K562 (cell line): ENCODE measurements at regions not wholly inside any gene's neighbourhood (a gene's known extent, or its start where the extent isn't known, plus 50 kb on each side); places are given as distances from the start of the nearest gene placed in this dataset.

Experiments used
- CHD7 ChIP-seq: fragments of 200-600 bp; sonication (generic); IDR thresholded peaks from one replicate; pipeline ENCODE4 v1.6.1; 2012; ENCODE audit warnings: mild to moderate bottlenecking, low read depth, low read length, inconsistent platforms
- HDAC2 ChIP-seq: fragments of 450-650 bp; IDR thresholded peaks from 2 replicates; pipeline ENCODE4 v1.6.1; 2016; ENCODE audit warnings: mild to moderate bottlenecking
- HDAC6 ChIP-seq: IDR thresholded peaks from 2 replicates; pipeline ENCODE4 v1.6.1; 2012; ENCODE audit warnings: low read depth, mild to moderate bottlenecking, control low read depth, inconsistent platforms, low read length, moderate library complexity
- HOMEZ ChIP-seq: fragments of 250-450 bp; sonication (Bioruptor Pico); IDR thresholded peaks from 2 replicates; pipeline ENCODE4 v1.4.0; 2020; ENCODE audit warnings: mild to moderate bottlenecking, moderate library complexity
- JUN ChIP-seq, 2 experiments: sonication (generic) in 1 of 2; formaldehyde crosslinking in 1 of 2; IDR thresholded peaks; 2 replicates each; pipeline versions ENCODE4 v1.6.1 to v1.8.0; 2012 to 2022; ENCODE audit warnings: borderline replicate concordance in 2 of 2, mild to moderate bottlenecking in 2 of 2, improper control_type of control experiment in 1 of 2, low read depth in 1 of 2, low read length in 1 of 2, missing genetic modification reagents in 1 of 2
- MAFF ChIP-seq: IDR thresholded peaks from 2 replicates; pipeline ENCODE4 v1.6.1; 2012; ENCODE audit warnings: low read length, improper control_type of control experiment
- MCM2 ChIP-seq: fragments of 450-650 bp; IDR thresholded peaks from 2 replicates; pipeline ENCODE4 v1.6.1; 2017; ENCODE audit warnings: low read depth, mild to moderate bottlenecking
- RB1 ChIP-seq: fragments of 450-650 bp; IDR thresholded peaks from 2 replicates; pipeline ENCODE4 v1.6.1; 2017; ENCODE audit warnings: low read depth, mild to moderate bottlenecking
- SP2 ChIP-seq: IDR thresholded peaks from 2 replicates; pipeline ENCODE4 v1.6.1; 2011; ENCODE audit warnings: mild to moderate bottlenecking, low read depth, low read length, moderate library complexity; ENCODE audit not compliant: poor library complexity, severe bottlenecking; ENCODE audit errors: extremely low read depth
- TCF15 ChIP-seq: fragments of 250-450 bp; sonication (Bioruptor Pico); IDR thresholded peaks from 2 replicates; pipeline ENCODE4 v1.8.0; 2022; ENCODE audit warnings: moderate library complexity, mild to moderate bottlenecking, inconsistent platforms
- TEAD4 ChIP-seq, 2 experiments: sonication (generic) in 1 of 2; formaldehyde crosslinking in 1 of 2; IDR thresholded peaks; 2 replicates each; pipeline versions ENCODE4 v1.6.1 to v1.8.0; 2012 to 2022; ENCODE audit warnings: borderline replicate concordance in 1 of 2, inconsistent platforms in 1 of 2, low read length in 1 of 2, mild to moderate bottlenecking in 1 of 2, missing genetic modification reagents in 1 of 2
- ZNF449 ChIP-seq: fragments of 250-450 bp; sonication (Bioruptor Pico); IDR thresholded peaks from 2 replicates; pipeline ENCODE4 v1.8.0; 2022; ENCODE audit warnings: moderate library complexity, mild to moderate bottlenecking, inconsistent platforms

- no peak for TF ChIP-seq CHD7
- TF ChIP-seq JUN (IDR thresholded peaks at IDR 0.05; ENCODE audit: borderline replicate concordance, low read depth, low read length): no peak
- no peak for TF ChIP-seq JUN (CRISPR knock-in tag; IDR thresholded peaks at IDR 0.05; ENCODE audit: borderline replicate concordance)
- no peak for TF ChIP-seq HDAC6
- no peak for TF ChIP-seq RB1
- no peak for TF ChIP-seq SP2
- TF ChIP-seq MCM2: no peak
- no peak for TF ChIP-seq HOMEZ (CRISPR knock-in tag)
- peak; percentile 56; the same call in 1 of the 2 replicates for TF ChIP-seq HDAC2
- TF ChIP-seq ZNF449: no peak
- peak; percentile 60 for TF ChIP-seq TEAD4 (IDR thresholded peaks at IDR 0.05; ENCODE audit: low read length)
- no peak for TF ChIP-seq TEAD4 (CRISPR knock-in tag; IDR thresholded peaks at IDR 0.05; ENCODE audit: borderline replicate concordance)
- no peak for TF ChIP-seq TCF15 (CRISPR knock-in tag)
- TF ChIP-seq MAFF: no peak
Measured at GRCh38 chr12:32012249-32012785, 53.1 kb downstream of the RESF1 start (continued).
